Fibroblast of lung (primary cell): ENCODE measurements at regions not wholly inside any gene's neighbourhood (a gene's known extent, or its start where the extent isn't known, plus 50 kb on each side); places are given as distances from the start of the nearest gene placed in this dataset.
A peak's percentile ranks its signal among the peaks of the same experiment; 100 is the strongest.

Experiments used
- DNase-seq, 2 donors: peaks; one replicate each; pipeline versions ENCODE4 v3.0.0 to v3.0.0-alpha.2; 2010; ENCODE audit warnings: low read depth in 2 of 2
- H2AFZ ChIP-seq: 2 replicates; pipeline ENCODE4 v1.5.1; 2012; ENCODE audit warnings: low read length, control low read depth, inconsistent platforms
- H3K27ac ChIP-seq: 2 replicates; pipeline ENCODE4 v1.5.1; 2011; ENCODE audit warnings: low read length, control low read depth; ENCODE audit not compliant: insufficient read depth
- H3K27me3 ChIP-seq: 2 replicates; pipeline ENCODE4 v1.5.1; 2011; ENCODE audit warnings: mild to moderate bottlenecking, low read length; ENCODE audit not compliant: control insufficient read depth, insufficient read depth
- H3K36me3 ChIP-seq: 2 replicates; pipeline ENCODE4 v1.5.1; 2011; ENCODE audit warnings: low read length; ENCODE audit not compliant: control insufficient read depth, insufficient read depth
- H3K4me1 ChIP-seq: 2 replicates; pipeline ENCODE4 v1.5.1; 2011; ENCODE audit warnings: low read length; ENCODE audit not compliant: control insufficient read depth, insufficient read depth; ENCODE audit errors: extremely low read depth
- H3K4me2 ChIP-seq: 2 replicates; pipeline ENCODE4 v1.5.1; 2011; ENCODE audit warnings: low read length, control low read depth; ENCODE audit not compliant: insufficient read depth; ENCODE audit errors: extremely low read depth
- H3K4me3 ChIP-seq, 4 experiments: fragments of 200-600 bp in 1 of 4; sonication (generic) in 1 of 4; replicated peaks in 1 of 4; 2 replicates each; pipeline ENCODE4 v1.5.1; 2011 to 2016; ENCODE audit warnings: low read length in 4 of 4, low read depth in 3 of 4, mild to moderate bottlenecking in 3 of 4, control low read depth in 2 of 4, inconsistent platforms in 1 of 4, mixed read lengths in 1 of 4; ENCODE audit not compliant: insufficient read depth in 1 of 4; ENCODE audit errors: control extremely low read depth in 1 of 4
- H3K79me2 ChIP-seq: 2 replicates; pipeline ENCODE4 v1.5.1; 2012; ENCODE audit warnings: mild to moderate bottlenecking, low read length, inconsistent platforms; ENCODE audit not compliant: control insufficient read depth, insufficient read depth
- H3K9ac ChIP-seq: 2 replicates; pipeline ENCODE4 v1.5.1; 2011; ENCODE audit warnings: mild to moderate bottlenecking, low read length, control low read depth; ENCODE audit not compliant: insufficient read depth
- H3K9me3 ChIP-seq: 2 replicates; pipeline ENCODE4 v1.5.1; 2012; ENCODE audit warnings: low read depth, low read length; ENCODE audit not compliant: control insufficient read depth, insufficient read depth
- H4K20me1 ChIP-seq: 2 replicates; pipeline ENCODE4 v1.5.1; 2011; ENCODE audit warnings: low read length; ENCODE audit not compliant: control insufficient read depth, insufficient read depth; ENCODE audit errors: extremely low read depth
- EZH2 ChIP-seq: IDR thresholded peaks from 2 replicates; pipeline ENCODE4 v1.5.1; 2012; ENCODE audit warnings: low read length, control low read depth, mild to moderate bottlenecking; ENCODE audit errors: missing control alignments
- TF ChIP-seq, protein P1 (sequence below), 2 donors: IDR thresholded peaks in 1 of 2; conservative IDR thresholded peaks in 1 of 2; 1 replicate in 1 of 2; 2 replicates in 1 of 2; pipeline ENCODE4 v1.5.1; 2011 to 2012; ENCODE audit warnings: low read length in 2 of 2, control low read depth in 1 of 2, inconsistent platforms in 1 of 2, low read depth in 1 of 2, mild to moderate bottlenecking in 1 of 2

DNA sequence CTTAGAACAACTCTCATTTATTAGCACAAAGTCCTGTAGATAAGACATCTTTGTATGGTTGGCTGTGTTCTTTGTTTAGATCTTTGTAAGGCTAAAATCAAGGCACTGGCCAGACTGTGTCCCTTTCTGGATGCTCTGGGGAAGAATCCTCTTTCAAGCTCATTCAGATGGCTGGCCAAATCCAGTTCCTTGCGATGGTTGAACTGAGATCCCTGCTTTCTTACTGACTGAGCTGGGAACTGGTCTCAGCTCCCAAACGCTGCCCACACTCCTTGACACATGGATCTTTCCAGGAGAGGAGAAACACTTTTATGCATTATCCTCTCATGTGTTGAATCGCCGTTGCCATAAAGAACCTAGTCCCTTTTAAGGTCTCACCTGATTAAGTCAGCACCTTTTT is 586.5 kb upstream of the IGFBP3 start:
- Histone ChIP-seq H3K4me3 (no peak overlapping the region), H3K4me2 (no peak overlapping the region), H3K27me3 (no peaks in the 10 kb centered on the region), H3K9me3 (no peaks in the 10 kb centered on the region), H4K20me1 (no peaks in the 10 kb centered on the region), H3K36me3 (no peaks in the 10 kb centered on the region), H2AFZ (no peak overlapping the region), H3K79me2 (no peaks in the 10 kb centered on the region), H3K27ac (no peak overlapping the region), H3K4me1 (no peaks in the 10 kb centered on the region), H3K9ac (no peak overlapping the region)
- no peak for TF ChIP-seq EZH2
- TF ChIP-seq, protein P1, sequence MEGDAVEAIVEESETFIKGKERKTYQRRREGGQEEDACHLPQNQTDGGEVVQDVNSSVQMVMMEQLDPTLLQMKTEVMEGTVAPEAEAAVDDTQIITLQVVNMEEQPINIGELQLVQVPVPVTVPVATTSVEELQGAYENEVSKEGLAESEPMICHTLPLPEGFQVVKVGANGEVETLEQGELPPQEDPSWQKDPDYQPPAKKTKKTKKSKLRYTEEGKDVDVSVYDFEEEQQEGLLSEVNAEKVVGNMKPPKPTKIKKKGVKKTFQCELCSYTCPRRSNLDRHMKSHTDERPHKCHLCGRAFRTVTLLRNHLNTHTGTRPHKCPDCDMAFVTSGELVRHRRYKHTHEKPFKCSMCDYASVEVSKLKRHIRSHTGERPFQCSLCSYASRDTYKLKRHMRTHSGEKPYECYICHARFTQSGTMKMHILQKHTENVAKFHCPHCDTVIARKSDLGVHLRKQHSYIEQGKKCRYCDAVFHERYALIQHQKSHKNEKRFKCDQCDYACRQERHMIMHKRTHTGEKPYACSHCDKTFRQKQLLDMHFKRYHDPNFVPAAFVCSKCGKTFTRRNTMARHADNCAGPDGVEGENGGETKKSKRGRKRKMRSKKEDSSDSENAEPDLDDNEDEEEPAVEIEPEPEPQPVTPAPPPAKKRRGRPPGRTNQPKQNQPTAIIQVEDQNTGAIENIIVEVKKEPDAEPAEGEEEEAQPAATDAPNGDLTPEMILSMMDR (conservative IDR thresholded peaks at IDR 0.05 in 1 of 2, IDR thresholded peaks at IDR 0.05 in 1 of 2; ENCODE audit: low read depth in 1 of 2, low read length in 2 of 2) = no peak
- no peak for DNase-seq

DNA sequence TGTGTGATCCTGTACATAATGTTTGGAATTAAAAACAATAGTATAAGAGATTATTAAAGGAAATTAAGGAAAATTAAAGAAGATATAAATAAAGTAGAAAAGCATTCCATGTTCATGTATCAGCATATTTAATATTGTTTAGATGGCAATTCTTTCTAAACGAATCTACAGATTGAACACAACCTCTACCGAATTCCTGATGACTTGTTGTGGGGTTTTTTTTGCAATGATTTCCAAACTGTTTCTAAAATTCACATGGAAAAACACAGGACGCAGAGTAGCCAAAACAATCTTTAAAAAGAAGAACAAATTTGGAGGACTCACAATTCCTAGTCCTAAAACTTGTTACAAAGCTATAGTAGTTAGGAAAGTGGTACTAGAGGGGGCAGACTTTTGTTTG is 573.4 kb upstream of the IGFBP3 start:
- no peaks in the 10 kb centered on the region for H3K27me3 ChIP-seq
- H3K27ac ChIP-seq = no peak overlapping the region
- no peaks in the 10 kb centered on the region for H3K79me2 ChIP-seq
- TF ChIP-seq EZH2 = no peak
- TF ChIP-seq, protein P1 (conservative IDR thresholded peaks at IDR 0.05 in 1 of 2, IDR thresholded peaks at IDR 0.05 in 1 of 2; ENCODE audit: low read depth in 1 of 2, low read length in 2 of 2) = no peak
- no peaks in the 10 kb centered on the region for H3K36me3 ChIP-seq
- H3K4me3 ChIP-seq = no peak overlapping the region
- no peaks in the 10 kb centered on the region for H3K4me1 ChIP-seq
- H2AFZ ChIP-seq = no peak overlapping the region
- H3K4me2 ChIP-seq = no peak overlapping the region
- no peak for DNase-seq
- H3K9me3 ChIP-seq = no peaks in the 10 kb centered on the region
- H3K9ac ChIP-seq = no peak overlapping the region
- H4K20me1 ChIP-seq = no peaks in the 10 kb centered on the region

DNA sequence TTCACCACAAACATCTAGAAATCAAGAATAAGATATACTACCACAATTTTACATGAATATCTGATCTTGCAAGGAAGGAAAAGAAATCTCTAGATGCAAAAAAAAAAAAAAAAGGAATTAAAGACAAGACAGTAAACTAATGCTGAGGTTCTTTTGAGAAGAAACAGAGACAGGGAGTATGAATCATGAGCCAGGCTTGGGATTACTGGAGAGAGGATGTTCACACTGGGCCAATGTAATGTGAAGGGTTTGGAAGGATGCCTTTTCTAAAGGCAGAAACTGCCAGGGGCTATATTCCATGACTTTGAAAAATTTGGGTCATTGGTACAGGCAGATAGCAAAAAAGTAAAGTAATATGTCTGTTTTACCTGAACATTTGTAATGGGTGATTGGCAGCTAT is 573.0 kb upstream of the IGFBP3 start:
- H3K36me3 ChIP-seq = no peaks in the 10 kb centered on the region
- H2AFZ ChIP-seq = no peak overlapping the region
- no peak for TF ChIP-seq EZH2
- TF ChIP-seq, protein P1 (conservative IDR thresholded peaks at IDR 0.05 in 1 of 2, IDR thresholded peaks at IDR 0.05 in 1 of 2; ENCODE audit: low read depth in 1 of 2, low read length in 2 of 2) = no peak
- H3K4me1 ChIP-seq = no peaks in the 10 kb centered on the region
- DNase-seq = peak in 1 of 2 donors; percentile 26
- no peaks in the 10 kb centered on the region for H4K20me1 ChIP-seq
- no peak overlapping the region for H3K9ac ChIP-seq
- no peaks in the 10 kb centered on the region for H3K9me3 ChIP-seq
- H3K4me2 ChIP-seq = no peak overlapping the region
- H3K27ac ChIP-seq = no peak overlapping the region
- no peaks in the 10 kb centered on the region for H3K27me3 ChIP-seq
- no peak overlapping the region for H3K4me3 ChIP-seq
- H3K79me2 ChIP-seq = no peaks in the 10 kb centered on the region
